Ovary (tissue), 7 donors: ENCODE measurements at regions not wholly inside any gene's neighbourhood (a gene's known extent, or its start where the extent isn't known, plus 50 kb on each side); places are given as distances from the start of the nearest gene placed in this dataset.

Experiments
- DNase-seq, 5 donors: peaks; one replicate each; pipeline ENCODE4 v3.0.0-alpha.2; 2019 to 2020
- H3K27ac ChIP-seq, 2 donors: fragments of 200-600 bp; one replicate each; pipeline versions ENCODE4 v1.5.1 to v1.8.0; 2019 to 2022
- H3K27me3 ChIP-seq: fragments of 200-600 bp; one replicate; pipeline ENCODE4 v1.8.0; 2022
- H3K36me3 ChIP-seq: fragments of 200-600 bp; sonication (generic); one replicate; pipeline ENCODE4 v1.5.1; 2019
- H3K4me1 ChIP-seq: one replicate; pipeline ENCODE4 v1.8.1; 2013; ENCODE audit warnings: mild to moderate bottlenecking, moderate library complexity; ENCODE audit not compliant: insufficient read depth
- H3K4me3 ChIP-seq: fragments of 200-600 bp; sonication (generic); one replicate; pipeline ENCODE4 v1.5.1; 2017
- H3K9me3 ChIP-seq, 2 donors: fragments of 200-600 bp in 1 of 2; sonication (generic) in 1 of 2; one replicate each; pipeline versions ENCODE4 v1.5.1 to v1.8.1; 2013 to 2019; ENCODE audit warnings: mild to moderate bottlenecking in 1 of 2, moderate library complexity in 1 of 2
- CTCF ChIP-seq, 3 donors: fragments of 450-650 bp in 2 of 3; fragments of 200-600 bp in 1 of 3; IDR thresholded peaks; one replicate each; pipeline versions ENCODE4 v1.5.1 to v1.8.0; 2016 to 2022; ENCODE audit warnings: antibody characterized with exemption in 3 of 3, mild to moderate bottlenecking in 1 of 3
- EP300 ChIP-seq: sonication (generic); formaldehyde crosslinking; IDR thresholded peaks from one replicate; pipeline ENCODE4 v1.6.1; 2017; ENCODE audit warnings: antibody characterized with exemption
- POLR2A ChIP-seq: fragments of 450-650 bp; IDR thresholded peaks from one replicate; pipeline ENCODE4 v1.6.1; 2017; ENCODE audit warnings: antibody characterized with exemption, mild to moderate bottlenecking, moderate library complexity
- WGBS, 3 donors: extraction: QIAGEN DNeasy Blood & Tissue Kit in 1 of 3; methylation state at CpG; one replicate each; pipeline versions ENCODE4 v1.1.5 to v1.1.7; 2013 to 2017; 5-methylcytosine and 5-hydroxymethylcytosine counted together
- intact Hi-C, 4 donors: fragments of 100-400 bp; cut with DNase I; formaldehyde crosslinking; loops; one replicate each; pipeline versions ENCODE4 v1.11.0 to v1.15.1; 2022 to 2023
- donor health status: DM: no; HTN: no; CAD: no; lungs with moderate emphysema.
- donor health status: DM: no; HTN: no; CAD: no.
- donor health status: Bipolar disorder and iron deficiency.
- donor health status: DM: no; HTN: no; CAD: no.
- donor health status: DM: yes; HTN: yes; CAD: no.

- WGBS, 3 donors = 100% methylated on average over 1 of the region's 1 CpG
- no peak for DNase-seq
- intact Hi-C loops = no loop called here
These were observed 270.0 kb upstream of the PROK2 start for GRCh38 chr3:72054976-72055375.

GRCh38 chr3:72052841-72053409 lies 268.0 kb upstream of the PROK2 start:
- no peak for DNase-seq
- no peaks in the 10 kb centered on the region for H3K27me3 ChIP-seq
- 70 to 78% (median 70%) methylated on average over 8 of the region's 8 CpGs for WGBS, 3 donors
- no peak overlapping the region for H3K4me3 ChIP-seq
- intact Hi-C loops = no loop called here
- TF ChIP-seq POLR2A = no peak
- TF ChIP-seq CTCF (IDR thresholded peaks at IDR 0.05) = no peak
- no peak for TF ChIP-seq EP300
- no peak overlapping the region for H3K27ac ChIP-seq
- no peaks in the 10 kb centered on the region for H3K4me1 ChIP-seq
- no peaks in the 10 kb centered on the region for H3K36me3 ChIP-seq
- H3K9me3 ChIP-seq = no peaks in the 10 kb centered on the region

More at GRCh38 chr3:72054976-72055375, 270.0 kb upstream of the PROK2 start:
- TF ChIP-seq POLR2A = no peak
- no peak for TF ChIP-seq CTCF (IDR thresholded peaks at IDR 0.05)
- no peak for TF ChIP-seq EP300
- Histone ChIP-seq H3K27ac (no peak overlapping the region), H3K9me3 (no peaks in the 10 kb centered on the region), H3K36me3 (no peaks in the 10 kb centered on the region), H3K27me3 (no peaks in the 10 kb centered on the region), H3K4me3 (no peak overlapping the region), H3K4me1 (no peaks in the 10 kb centered on the region)

- Histone ChIP-seq H3K4me1 (no peaks in the 10 kb centered on the region), H3K9me3 (no peaks in the 10 kb centered on the region), H3K36me3 (no peaks in the 10 kb centered on the region), H3K27me3 (no peaks in the 10 kb centered on the region), H3K27ac (no peak overlapping the region), H3K4me3 (no peak overlapping the region)
- WGBS, 3 donors = 87 to 89% (median 88%) methylated on average over 5 of the region's 5 CpGs
- DNase-seq = no peak
- intact Hi-C loops = no loop called here
- TF ChIP-seq EP300 = no peak
- no peak for TF ChIP-seq CTCF (IDR thresholded peaks at IDR 0.05)
- no peak for TF ChIP-seq POLR2A
These were observed 265.8 kb upstream of the PROK2 start for GRCh38 chr3:72050771-72051170.

GRCh38 chr3:72050048-72050632 lies 265.2 kb upstream of the PROK2 start:
- intact Hi-C loops = no loop called here
- TF ChIP-seq CTCF (IDR thresholded peaks at IDR 0.05) (no peak), POLR2A (no peak), EP300 (no peak)
- Histone ChIP-seq H3K27ac (no peak overlapping the region), H3K4me1 (no peaks in the 10 kb centered on the region), H3K36me3 (no peaks in the 10 kb centered on the region), H3K27me3 (no peaks in the 10 kb centered on the region), H3K9me3 (no peaks in the 10 kb centered on the region), H3K4me3 (no peak overlapping the region)
- 81 to 87% (median 82%) methylated on average over 6 of the region's 6 CpGs for WGBS, 3 donors
- DNase-seq = no peak
